Skeletal muscle tissue (tissue), 3 donors: ENCODE measurements at regions not wholly inside any gene's neighbourhood (a gene's known extent, or its start where the extent isn't known, plus 50 kb on each side); places are given as distances from the start of the nearest gene placed in this dataset.

Source experiments
- H3K27ac ChIP-seq: one replicate; pipeline ENCODE4 v1.7.0; 2013; ENCODE audit warnings: mild to moderate bottlenecking, low read depth, low read length, inconsistent platforms
- H3K27me3 ChIP-seq, 3 donors: one replicate each; pipeline ENCODE4 v1.7.0; 2013; ENCODE audit warnings: low read length in 3 of 3; ENCODE audit not compliant: control insufficient read depth in 3 of 3, insufficient read depth in 3 of 3
- H3K36me3 ChIP-seq, 3 donors: one replicate each; pipeline ENCODE4 v1.7.0; 2013; ENCODE audit warnings: low read length in 3 of 3; ENCODE audit not compliant: control insufficient read depth in 3 of 3, insufficient read depth in 3 of 3
- H3K4me1 ChIP-seq, 3 donors: one replicate each; pipeline ENCODE4 v1.7.0; 2013; ENCODE audit warnings: low read length in 3 of 3, mild to moderate bottlenecking in 3 of 3; ENCODE audit not compliant: control insufficient read depth in 3 of 3, insufficient read depth in 3 of 3
- H3K4me3 ChIP-seq, 3 donors: one replicate each; pipeline ENCODE4 v1.7.0; 2013; ENCODE audit warnings: low read length in 3 of 3
- H3K9ac ChIP-seq, 3 donors: one replicate each; pipeline ENCODE4 v1.7.0; 2013; ENCODE audit warnings: low read length in 3 of 3, mild to moderate bottlenecking in 3 of 3, moderate library complexity in 2 of 3, low read depth in 1 of 3
- H3K9me3 ChIP-seq, 3 donors: one replicate each; pipeline ENCODE4 v1.7.0; 2013; ENCODE audit warnings: low read length in 3 of 3; ENCODE audit not compliant: control insufficient read depth in 3 of 3
- donor health status: Osteomylitis.

- Histone ChIP-seq H3K9me3 (no peaks in the 10 kb centered on the region), H3K9ac (no peak overlapping the region), H3K36me3 (no peaks in the 10 kb centered on the region), H3K27ac (no peak overlapping the region), H3K4me3 (no peak overlapping the region), H3K4me1 (peaks cover 7 to 14% (median 9%) of the 10 kb centered on the region in 3 donors), H3K27me3 (peaks cover 75 to 86% (median 78%) of the 10 kb centered on the region in 3 donors)
Measured at GRCh38 chr20:59400708-59401107, 100.3 kb downstream of the EDN3 start.

- no peak overlapping the region for H3K4me3 ChIP-seq
- peaks cover 7 to 14% (median 9%) of the 10 kb centered on the region in 3 donors for H3K4me1 ChIP-seq
Measured at GRCh38 chr20:59402681-59403080, 102.3 kb downstream of the EDN3 start.

GRCh38 chr20:59403261-59403961, 103.0 kb downstream of the EDN3 start:
- Histone ChIP-seq H3K9me3 (no peaks in the 10 kb centered on the region), H3K27ac (no peak overlapping the region), H3K36me3 (no peaks in the 10 kb centered on the region), H3K27me3 (peaks cover 69 to 80% (median 71%) of the 10 kb centered on the region in 3 donors), H3K4me3 (no peak overlapping the region), H3K9ac (no peak overlapping the region), H3K4me1 (peaks cover 7 to 14% (median 9%) of the 10 kb centered on the region in 3 donors)

More at GRCh38 chr20:59402681-59403080, 102.3 kb downstream of the EDN3 start:
- no peaks in the 10 kb centered on the region for H3K36me3 ChIP-seq
- H3K9me3 ChIP-seq, result no peaks in the 10 kb centered on the region
- H3K9ac ChIP-seq, result no peak overlapping the region
- no peak overlapping the region for H3K27ac ChIP-seq
- peaks cover 76 to 80% (median 78%) of the 10 kb centered on the region in 3 donors for H3K27me3 ChIP-seq

- Histone ChIP-seq H3K27me3 (peaks cover 66 to 80% (median 69%) of the 10 kb centered on the region in 3 donors), H3K27ac (no peak overlapping the region), H3K9ac (no peak overlapping the region), H3K36me3 (no peaks in the 10 kb centered on the region), H3K9me3 (no peaks in the 10 kb centered on the region), H3K4me1 (peaks cover 7 to 14% (median 9%) of the 10 kb centered on the region in 3 donors), H3K4me3 (no peak overlapping the region)
Measured at GRCh38 chr20:59403962-59404314, 103.5 kb downstream of the EDN3 start.

- H3K27ac ChIP-seq, result no peak overlapping the region
- H3K9me3 ChIP-seq, result no peaks in the 10 kb centered on the region
- H3K9ac ChIP-seq, result no peak overlapping the region
- no peak overlapping the region for H3K4me3 ChIP-seq
- no peaks in the 10 kb centered on the region for H3K36me3 ChIP-seq
- peaks cover 7 to 14% (median 9%) of the 10 kb centered on the region in 3 donors for H3K4me1 ChIP-seq
- H3K27me3 ChIP-seq, result peaks cover 61 to 71% (median 63%) of the 10 kb centered on the region in 3 donors
Measured at GRCh38 chr20:59404749-59405148, 104.3 kb downstream of the EDN3 start.

GRCh38 chr20:59405226-59406200, 105.1 kb downstream of the EDN3 start:
- Histone ChIP-seq H3K4me1 (peaks cover 7 to 14% (median 9%) of the 10 kb centered on the region in 3 donors), H3K27me3 (peaks cover 53 to 67% (median 55%) of the 10 kb centered on the region in 3 donors), H3K9me3 (no peaks in the 10 kb centered on the region), H3K27ac (no peak overlapping the region), H3K4me3 (no peak overlapping the region), H3K36me3 (no peaks in the 10 kb centered on the region), H3K9ac (no peak overlapping the region)

GRCh38 chr20:59406446-59406845, 106.0 kb downstream of the EDN3 start:
- H3K4me3 ChIP-seq, result no peak overlapping the region
- H3K9me3 ChIP-seq, result no peaks in the 10 kb centered on the region
- peaks cover 50 to 64% (median 55%) of the 10 kb centered on the region in 3 donors for H3K27me3 ChIP-seq
- no peaks in the 10 kb centered on the region for H3K36me3 ChIP-seq
- peaks cover 7 to 14% (median 9%) of the 10 kb centered on the region in 3 donors for H3K4me1 ChIP-seq
- H3K9ac ChIP-seq, result no peak overlapping the region
- H3K27ac ChIP-seq, result no peak overlapping the region

- Histone ChIP-seq H3K4me1 (no peaks in the 10 kb centered on the region), H3K27me3 (peaks cover 25 to 41% (median 30%) of the 10 kb centered on the region in 3 donors), H3K9ac (no peak overlapping the region), H3K27ac (no peak overlapping the region), H3K36me3 (no peaks in the 10 kb centered on the region), H3K4me3 (no peak overlapping the region), H3K9me3 (no peaks in the 10 kb centered on the region)
Measured at GRCh38 chr20:59411170-59411569, 110.8 kb downstream of the EDN3 start.

GRCh38 chr20:59411589-59411988, 111.2 kb downstream of the EDN3 start:
- H3K36me3 ChIP-seq, result no peaks in the 10 kb centered on the region
- H3K27ac ChIP-seq, result no peak overlapping the region
- no peaks in the 10 kb centered on the region for H3K4me1 ChIP-seq
- H3K9ac ChIP-seq, result no peak overlapping the region
- H3K9me3 ChIP-seq, result no peaks in the 10 kb centered on the region
- peaks cover 22 to 37% (median 26%) of the 10 kb centered on the region in 3 donors for H3K27me3 ChIP-seq
- no peak overlapping the region for H3K4me3 ChIP-seq

GRCh38 chr20:59412181-59412580, 111.8 kb downstream of the EDN3 start:
- no peaks in the 10 kb centered on the region for H3K4me1 ChIP-seq
- H3K27ac ChIP-seq, result no peak overlapping the region
- H3K9ac ChIP-seq, result no peak overlapping the region
- peaks cover 18 to 35% (median 23%) of the 10 kb centered on the region in 3 donors for H3K27me3 ChIP-seq
- H3K36me3 ChIP-seq, result no peaks in the 10 kb centered on the region
- no peaks in the 10 kb centered on the region for H3K9me3 ChIP-seq
- no peak overlapping the region for H3K4me3 ChIP-seq
